Tibial nerve (tissue), 3 donors: ENCODE measurements at regions not wholly inside any gene's neighbourhood (a gene's known extent, or its start where the extent isn't known, plus 50 kb on each side); places are given as distances from the start of the nearest gene placed in this dataset.

Experiments
- CTCF ChIP-seq, 5 experiments: fragments of 200-600 bp in 3 of 5; fragments of 450-650 bp in 2 of 5; sonication (generic) in 3 of 5; IDR thresholded peaks; one replicate each; pipeline ENCODE4 v1.5.1; 2016 to 2019; ENCODE audit warnings: antibody characterized with exemption in 5 of 5, mild to moderate bottlenecking in 3 of 5, moderate library complexity in 2 of 5
- POLR2A ChIP-seq, 2 donors: fragments of 450-650 bp; IDR thresholded peaks; one replicate each; pipeline ENCODE4 v1.6.1; 2017; ENCODE audit warnings: antibody characterized with exemption in 2 of 2, mild to moderate bottlenecking in 2 of 2, moderate library complexity in 2 of 2

GRCh38 chr15:95919460-95919859 is 411.0 kb upstream of the NR2F2 start:
- TF ChIP-seq CTCF (IDR thresholded peaks at IDR 0.05) (no peak), POLR2A (IDR thresholded peaks at IDR 0.05) (no peak)
